EL (cell line): ENCODE measurements at regions not wholly inside any gene's neighbourhood (a gene's known extent, or its start where the extent isn't known, plus 50 kb on each side); places are given as distances from the start of the nearest gene placed in this dataset.
A peak's percentile ranks its signal among the peaks of the same experiment; 100 is the strongest.
"Not testable (repeated sequence)": the region's sequence is repeated elsewhere in the genome, so short reads cannot be mapped to it uniquely, and the experiment has no call there.

Experiments
- DNase-seq: peaks from one replicate; pipeline ENCODE4 v3.0.0-alpha.2; 2016

- no peak for DNase-seq
These were observed 57.0 kb downstream of the OR10A6 start for GRCh38 chr11:7874056-7874455.

GRCh38 chr11:7872890-7873289 is 58.2 kb downstream of the OR10A6 start:
- no peak for DNase-seq

GRCh38 chr11:7871056-7871455 is 60.0 kb downstream of the OR10A6 start:
- DNase-seq, result peak; percentile 35

- peak; percentile 13 for DNase-seq
These were observed 61.6 kb downstream of the OR10A6 start for GRCh38 chr11:7869467-7869866.

DNA sequence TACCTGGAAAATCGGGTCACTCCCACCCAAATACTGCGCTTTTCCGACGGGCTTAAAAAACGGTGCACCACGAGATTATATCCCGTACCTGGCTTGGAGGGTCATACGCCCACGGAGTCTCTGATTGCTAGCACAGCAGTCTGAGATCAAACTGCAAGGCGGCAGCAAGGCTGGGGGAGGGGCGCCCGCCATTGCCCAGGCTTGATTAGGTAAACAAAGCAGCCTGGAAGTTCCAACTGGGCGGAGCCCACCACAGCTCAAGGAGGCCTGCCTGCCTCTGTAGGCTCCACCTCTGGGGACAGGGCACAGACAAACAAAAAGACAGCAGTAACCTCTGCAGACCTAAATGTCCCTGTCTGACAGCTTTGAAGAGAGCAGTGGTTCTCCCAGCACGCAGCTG is 64.5 kb upstream of the OR5P2 start:
- not testable (repeated sequence) for DNase-seq

GRCh38 chr11:7860844-7861243 is 64.1 kb upstream of the OR5P2 start:
- not testable (repeated sequence) for DNase-seq

DNA sequence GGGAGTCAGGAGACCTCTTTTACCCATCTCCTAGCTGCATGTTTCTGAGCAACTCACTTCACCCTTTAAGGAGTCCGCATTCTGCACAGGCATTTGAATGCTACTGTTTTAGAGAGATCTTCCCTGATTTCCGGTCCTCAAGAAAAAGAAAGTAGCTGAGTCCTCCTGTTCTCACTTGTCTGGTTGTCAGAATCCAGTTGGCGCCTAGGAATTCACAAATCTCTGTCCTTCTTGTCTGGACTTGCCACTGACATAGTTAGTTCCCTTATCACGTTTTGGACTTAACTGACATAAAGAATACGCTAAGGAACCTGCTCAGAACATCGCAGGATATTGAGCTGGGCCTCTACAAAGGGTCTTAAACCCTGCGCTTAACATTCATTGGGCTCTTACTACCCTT is 61.3 kb upstream of the OR5P2 start:
- no peak for DNase-seq

DNA sequence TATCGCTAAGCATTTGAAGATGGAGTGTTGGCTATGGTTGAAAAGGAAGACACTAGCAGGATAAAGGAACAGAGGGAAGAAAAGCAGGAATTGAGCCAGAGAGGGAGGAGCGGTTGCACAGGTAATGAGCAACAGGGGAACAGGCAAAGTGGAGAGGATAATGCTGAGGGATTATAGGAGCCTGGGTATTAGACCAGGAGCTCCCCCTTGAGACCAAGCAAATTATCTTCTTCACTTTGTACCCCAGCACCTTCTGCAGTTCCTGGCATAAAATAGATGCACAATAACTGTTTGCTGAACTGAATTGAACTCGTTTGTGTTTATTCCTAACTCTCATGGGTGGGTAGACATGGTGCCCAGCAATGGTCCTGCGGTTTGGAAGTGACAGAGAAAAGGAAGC is 54.6 kb upstream of the OR5P2 start:
- no peak for DNase-seq

GRCh38 chr11:7849018-7849417 is 52.3 kb upstream of the OR5P2 start:
- DNase-seq, result no peak
